ENCODE measurements at regions not wholly inside any gene's neighbourhood (a gene's known extent, or its start where the extent isn't known, plus 50 kb on each side); places are given as distances from the start of the nearest gene placed in this dataset.

- no peak for ATAC-seq
- 86 to 89% (median 88%) methylated on average over 25 to 27 of the region's 27 CpGs for WGBS, 4 donors
- H3K4me3 ChIP-seq, result no peak overlapping the region
- peak in 1 of 5 donors; percentile 43 for DNase-seq
- no peak overlapping the region for H3K27ac ChIP-seq
- TF ChIP-seq POLR2A (IDR thresholded peaks at IDR 0.05) (no peak), CTCF (IDR thresholded peaks at IDR 0.05) (no peak)
- H3K36me3 ChIP-seq, result no peaks in the 10 kb centered on the region
- H3K27me3 ChIP-seq, result peaks cover 0 to 50% (median 0%) of the 10 kb centered on the region in 9 donors
- intact Hi-C loops (cut with DNase I), result no loop called here
- H3K9me3 ChIP-seq, result no peaks in the 10 kb centered on the region
- no peaks in the 10 kb centered on the region for H3K4me1 ChIP-seq
Measured at GRCh38 chr22:47372596-47373385, 610.3 kb downstream of the TBC1D22A start.

GRCh38 chr22:47372111-47372581, 609.7 kb downstream of the TBC1D22A start:
- Histone ChIP-seq H3K36me3 (no peaks in the 10 kb centered on the region), H3K27me3 (peaks cover 0 to 50% (median 0%) of the 10 kb centered on the region in 9 donors), H3K27ac (no peak overlapping the region), H3K9me3 (no peaks in the 10 kb centered on the region), H3K4me3 (no peak overlapping the region), H3K4me1 (no peaks in the 10 kb centered on the region)
- no peak for TF ChIP-seq POLR2A (IDR thresholded peaks at IDR 0.05)
- TF ChIP-seq CTCF (IDR thresholded peaks at IDR 0.05), result no peak
- ATAC-seq (no peak), DNase-seq (no peak)
- intact Hi-C loops (cut with DNase I), result no loop called here
- WGBS, 4 donors, result 82 to 91% (median 85%) methylated on average over 7 to 15 of the region's 15 CpGs

GRCh38 chr22:47371263-47372090, 609.0 kb downstream of the TBC1D22A start:
- Histone ChIP-seq H3K27me3 (peaks cover 0 to 46% (median 0%) of the 10 kb centered on the region in 9 donors), H3K27ac (no peak overlapping the region), H3K36me3 (no peaks in the 10 kb centered on the region), H3K4me3 (no peak overlapping the region), H3K4me1 (no peaks in the 10 kb centered on the region), H3K9me3 (no peaks in the 10 kb centered on the region)
- no peak for TF ChIP-seq POLR2A (IDR thresholded peaks at IDR 0.05)
- no peak for TF ChIP-seq CTCF (IDR thresholded peaks at IDR 0.05)
- WGBS, 4 donors, result 66 to 77% (median 73%) methylated on average over 11 to 15 of the region's 15 CpGs
- ATAC-seq, result no peak
- DNase-seq, result no peak
- intact Hi-C loops (cut with DNase I), result no loop called here

Data from heart left ventricle (tissue), 16 donors.